GM21528 (cell line): ENCODE measurements at regions not wholly inside any gene's neighbourhood (a gene's known extent, or its start where the extent isn't known, plus 50 kb on each side); places are given as distances from the start of the nearest gene placed in this dataset.
"Not testable (repeated sequence)": the region's sequence is repeated elsewhere in the genome, so short reads cannot be mapped to it uniquely, and the experiment has no call there.

Source experiments
- ATAC-seq: cut with Tn5 transposase; IDR thresholded peaks from one replicate; pipeline ENCODE4 v1.9.1; 2021; ENCODE audit warnings: mild to moderate bottlenecking, moderate library complexity; ENCODE audit not compliant: unreplicated experiment, low FRiP score

DNA sequence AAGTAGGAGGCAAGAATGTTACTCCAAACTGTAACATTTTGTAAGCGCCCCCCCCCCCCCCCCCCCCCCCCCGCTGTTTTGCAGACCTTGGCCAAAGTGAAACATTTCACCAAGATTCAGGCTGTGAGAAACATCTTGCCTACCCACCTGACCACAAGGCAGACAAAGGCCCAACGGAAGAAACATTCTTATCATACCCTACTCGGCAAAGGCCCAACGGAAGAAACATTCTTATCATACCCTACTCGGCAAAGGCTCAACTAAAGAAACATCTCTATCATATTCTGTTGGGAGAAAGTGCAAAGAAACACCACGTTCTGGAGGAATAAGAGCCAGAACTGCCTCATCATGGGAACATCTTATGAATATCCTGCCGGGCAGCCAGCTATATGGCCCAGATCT lies 117.1 kb downstream of the JRKL start:
- ATAC-seq, result no peak

DNA sequence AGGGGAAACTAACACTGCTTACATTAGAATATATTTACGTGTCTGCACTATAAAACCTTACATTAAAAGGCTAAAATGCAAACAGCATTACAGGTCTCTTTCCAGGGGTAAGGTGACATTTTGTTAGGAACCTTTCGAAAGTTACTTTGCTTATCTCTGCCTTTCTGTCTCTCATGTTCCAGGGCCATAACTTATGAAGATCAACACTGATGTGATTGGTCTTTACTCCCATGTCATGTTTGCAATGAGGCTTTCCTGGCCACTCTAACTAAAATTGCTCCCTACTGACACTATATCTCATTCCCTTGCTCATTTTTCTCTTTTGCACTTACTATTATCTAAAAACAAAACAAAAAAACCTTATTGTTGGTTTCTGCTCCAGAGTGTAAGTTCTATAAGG lies 119.0 kb downstream of the JRKL start:
- ATAC-seq, result no peak

- no peak for ATAC-seq
Measured at GRCh38 chr11:96520939-96521338, 131.1 kb downstream of the JRKL start.

- no peak for ATAC-seq
Measured at GRCh38 chr11:96523656-96524055, 133.8 kb downstream of the JRKL start.

- ATAC-seq, result no peak
Measured at GRCh38 chr11:96524475-96524874, 134.7 kb downstream of the JRKL start.

DNA sequence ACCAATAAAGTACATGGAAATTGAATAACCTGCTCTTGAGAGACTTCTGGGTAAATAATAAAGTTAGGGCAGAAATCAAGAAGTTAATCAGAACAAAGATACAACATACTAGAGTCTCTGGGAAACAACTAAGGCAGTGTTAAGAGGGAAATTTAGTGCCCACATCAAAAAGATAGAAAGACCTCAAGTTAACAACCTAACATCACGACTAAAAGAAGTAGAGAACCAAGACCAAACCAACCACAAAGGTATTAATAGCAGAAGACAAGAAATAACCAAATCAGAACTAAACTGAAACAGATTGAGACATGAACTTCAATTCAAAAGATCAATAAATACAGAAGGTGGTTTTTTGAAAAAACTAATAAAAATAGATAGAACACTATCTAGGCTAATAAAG lies 140.7 kb downstream of the JRKL start:
- ATAC-seq, result no peak

DNA sequence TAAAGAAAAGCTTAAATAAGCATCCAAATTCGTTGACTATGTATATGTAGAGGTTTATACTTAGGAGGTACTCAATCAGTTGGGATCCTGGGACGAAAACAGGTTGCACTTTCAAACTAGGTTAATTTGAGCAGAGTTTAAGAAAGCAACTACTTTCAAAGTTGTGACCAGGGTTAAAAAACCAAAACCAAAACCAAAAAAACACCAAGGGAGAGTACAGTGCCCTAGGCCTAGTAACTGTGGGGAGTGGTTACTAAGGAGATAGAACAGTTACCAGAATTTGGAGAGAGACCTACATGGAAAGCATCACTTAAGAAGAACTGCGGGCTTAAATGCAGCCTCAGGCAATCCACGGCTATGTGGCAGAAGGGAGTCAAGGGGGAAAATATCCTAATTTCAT lies 148.3 kb downstream of the JRKL start:
- ATAC-seq, result peak; percentile 66

DNA sequence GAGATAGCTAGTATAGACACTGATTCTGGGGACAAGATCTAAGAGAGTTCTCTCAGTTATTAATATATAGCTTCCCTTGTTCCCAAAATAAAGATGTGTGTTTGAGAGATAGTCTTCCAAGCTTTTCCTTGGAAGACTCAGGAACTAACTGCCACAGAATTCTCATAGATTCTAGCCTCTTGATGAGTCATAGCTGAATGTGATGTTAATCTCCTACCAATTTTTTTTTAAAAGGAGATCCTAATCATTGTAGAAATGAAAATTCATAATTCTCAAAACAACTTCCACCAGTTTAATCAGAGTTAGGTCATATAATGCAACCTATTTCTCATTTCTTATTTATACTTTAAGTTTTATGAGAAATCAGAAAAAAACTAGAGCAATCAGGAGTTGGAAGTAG lies 148.8 kb downstream of the JRKL start:
- ATAC-seq, result no peak

DNA sequence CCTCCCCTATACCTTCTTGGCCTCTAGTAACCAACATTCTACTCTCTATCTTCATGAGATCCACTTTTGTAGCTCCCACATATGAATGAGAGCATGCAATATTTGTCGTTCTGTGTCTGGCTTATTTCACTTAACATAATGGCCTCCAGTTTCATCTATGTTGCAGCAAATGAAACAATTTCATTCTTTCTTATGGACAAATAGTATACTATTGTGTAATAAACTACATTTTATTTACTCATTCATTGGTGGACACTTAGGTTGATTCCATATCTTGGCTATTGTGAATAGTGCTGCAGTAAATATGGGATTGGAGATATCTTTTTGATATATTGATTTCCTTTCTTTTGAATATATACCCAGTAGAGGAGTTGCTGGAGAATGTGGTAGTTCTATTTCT lies 151.1 kb downstream of the JRKL start:
- no peak for ATAC-seq

DNA sequence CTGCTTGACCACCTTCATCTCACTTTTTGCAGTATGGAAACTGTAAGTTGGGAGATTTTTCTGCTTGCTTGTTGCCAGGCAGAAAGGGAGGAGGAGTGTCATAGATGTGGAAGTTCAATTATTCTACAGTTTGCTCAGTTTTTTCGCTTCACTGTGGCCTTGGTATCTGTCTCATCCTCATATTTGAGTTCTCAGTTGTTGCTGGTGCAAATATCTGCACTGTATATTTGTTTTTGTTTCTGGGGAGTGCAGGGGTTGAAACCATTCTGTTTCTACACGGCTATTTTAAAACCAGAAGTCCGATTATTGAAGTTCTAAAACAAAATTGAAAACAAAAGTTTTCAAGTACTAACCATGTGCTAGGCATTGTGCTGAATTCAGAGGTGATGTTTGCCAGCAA lies 153.4 kb downstream of the JRKL start:
- no peak for ATAC-seq

DNA sequence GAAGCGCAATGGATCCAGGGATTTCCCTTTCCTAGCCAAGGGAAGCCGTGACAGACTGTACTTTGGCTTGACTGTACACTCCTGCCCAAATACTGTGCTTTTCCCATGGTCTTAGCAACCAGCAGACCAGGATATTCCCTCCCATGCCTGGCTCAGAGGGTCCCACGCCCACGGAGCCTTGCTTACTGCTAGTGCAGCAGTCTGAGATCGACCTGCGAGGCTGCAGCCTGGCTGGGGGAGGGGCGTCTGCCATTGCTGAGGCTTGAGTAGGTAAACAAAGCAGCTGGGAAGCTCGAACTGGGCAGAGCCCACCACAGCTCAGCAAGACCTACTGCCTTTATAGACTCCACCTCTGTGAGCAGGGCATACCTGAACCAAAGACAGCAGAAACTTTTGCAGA lies 155.4 kb downstream of the JRKL start:
- ATAC-seq, result not testable (repeated sequence)

DNA sequence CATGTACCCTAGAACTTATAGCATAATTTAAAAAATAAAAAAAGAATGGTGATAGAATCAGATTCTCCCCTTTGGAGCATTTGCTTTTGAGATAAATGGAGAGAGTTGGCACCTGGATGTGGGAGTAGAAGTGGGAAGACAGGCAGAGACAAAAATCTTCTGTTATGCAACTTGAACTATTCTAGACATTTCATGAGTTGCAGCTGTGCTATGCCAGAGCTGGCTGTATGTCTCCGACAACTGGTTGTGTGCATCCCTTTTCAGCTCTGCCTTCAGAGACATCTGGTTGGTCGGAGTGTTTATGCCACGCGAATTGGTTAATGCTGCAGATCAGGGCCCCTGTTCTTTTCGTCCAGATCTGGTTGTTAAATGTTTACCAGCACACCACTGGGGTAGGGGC lies 161.3 kb downstream of the JRKL start:
- no peak for ATAC-seq

GRCh38 chr11:96554236-96554820 lies 164.5 kb downstream of the JRKL start:
- ATAC-seq, result no peak

DNA sequence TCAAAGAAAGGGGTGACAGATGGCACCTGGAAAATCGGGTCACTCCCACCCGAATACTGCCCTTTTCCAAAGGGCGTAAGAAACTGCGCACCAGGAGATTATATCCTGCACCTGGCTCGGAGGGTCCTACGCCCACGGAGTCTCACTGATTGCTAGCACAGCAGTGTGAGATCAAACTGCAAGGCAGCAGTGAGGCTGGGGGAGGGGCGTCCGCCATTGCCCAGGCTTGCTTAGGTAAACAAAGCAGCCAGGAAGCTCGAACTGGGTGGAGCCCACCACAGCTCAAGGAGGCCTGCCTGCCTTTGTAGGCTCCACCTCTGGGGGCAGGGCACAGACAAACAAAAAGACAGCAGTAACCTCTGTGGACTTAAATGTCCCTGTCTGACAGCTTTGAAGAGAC lies 166.0 kb downstream of the JRKL start:
- not testable (repeated sequence) for ATAC-seq

- not testable (repeated sequence) for ATAC-seq
Measured at GRCh38 chr11:96560727-96561126, 170.9 kb downstream of the JRKL start.

DNA sequence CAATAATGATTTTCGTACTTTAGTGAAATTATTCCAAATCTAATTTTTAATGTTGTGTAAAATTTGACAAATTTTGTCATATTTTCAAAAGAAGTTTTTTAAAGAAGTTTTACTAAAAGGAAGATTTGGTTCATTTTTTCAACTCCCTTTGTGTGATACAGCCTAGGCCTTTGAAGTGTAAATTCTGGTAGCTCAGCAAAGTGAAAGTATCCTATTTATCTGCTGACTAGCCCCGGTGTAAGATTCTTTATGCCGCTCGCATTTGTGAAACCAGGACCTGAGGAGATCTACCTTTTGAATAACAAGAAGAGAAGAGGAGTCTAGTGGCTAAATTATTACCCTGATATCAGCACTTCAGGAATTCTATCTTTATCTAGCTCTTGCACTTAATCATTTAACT lies 177.4 kb downstream of the JRKL start:
- ATAC-seq, result no peak

GRCh38 chr11:96567667-96568066 lies 177.9 kb downstream of the JRKL start:
- no peak for ATAC-seq

DNA sequence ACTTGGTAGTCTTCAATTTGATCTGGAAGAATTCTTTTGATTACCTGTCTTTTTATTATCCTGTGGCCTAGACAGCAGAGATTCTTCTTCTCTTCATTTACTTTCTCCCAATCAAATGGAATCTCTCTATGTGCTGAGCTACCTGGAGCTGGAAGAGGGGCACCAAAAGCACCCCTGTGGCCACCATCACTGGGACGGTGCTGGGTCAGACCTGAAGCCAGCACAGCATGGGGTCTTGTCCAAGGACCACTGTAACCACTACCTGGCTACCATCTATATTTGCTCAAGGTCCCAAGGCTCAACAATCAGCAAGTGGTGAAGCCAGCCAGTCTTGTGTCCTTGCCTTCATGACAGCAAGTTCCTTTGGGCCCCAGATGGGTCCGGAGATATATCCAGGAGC lies 186.6 kb downstream of the JRKL start:
- ATAC-seq, result no peak

GRCh38 chr11:96578379-96578778 lies 188.6 kb downstream of the JRKL start:
- ATAC-seq, result no peak

DNA sequence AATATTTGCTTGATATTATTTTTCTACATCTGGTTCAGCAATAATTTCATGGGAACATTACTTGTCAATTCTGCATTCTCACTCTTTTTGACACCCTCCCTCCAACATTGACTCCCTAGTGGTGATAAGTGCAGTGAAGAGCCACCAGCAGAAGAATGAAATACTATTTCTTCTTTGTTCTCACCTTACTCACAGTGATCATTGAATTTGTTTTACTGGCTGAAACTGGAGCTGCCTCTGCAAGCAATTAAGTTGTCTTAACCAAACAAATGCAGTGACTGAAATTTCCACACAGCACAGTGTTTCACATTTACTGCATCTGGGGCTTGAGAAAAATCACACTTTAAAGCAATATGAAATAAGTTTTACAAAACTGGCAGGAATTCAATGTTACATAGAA lies 189.8 kb downstream of the JRKL start:
- ATAC-seq, result no peak

- no peak for ATAC-seq
Measured at GRCh38 chr11:96580476-96581040, 190.7 kb downstream of the JRKL start.

DNA sequence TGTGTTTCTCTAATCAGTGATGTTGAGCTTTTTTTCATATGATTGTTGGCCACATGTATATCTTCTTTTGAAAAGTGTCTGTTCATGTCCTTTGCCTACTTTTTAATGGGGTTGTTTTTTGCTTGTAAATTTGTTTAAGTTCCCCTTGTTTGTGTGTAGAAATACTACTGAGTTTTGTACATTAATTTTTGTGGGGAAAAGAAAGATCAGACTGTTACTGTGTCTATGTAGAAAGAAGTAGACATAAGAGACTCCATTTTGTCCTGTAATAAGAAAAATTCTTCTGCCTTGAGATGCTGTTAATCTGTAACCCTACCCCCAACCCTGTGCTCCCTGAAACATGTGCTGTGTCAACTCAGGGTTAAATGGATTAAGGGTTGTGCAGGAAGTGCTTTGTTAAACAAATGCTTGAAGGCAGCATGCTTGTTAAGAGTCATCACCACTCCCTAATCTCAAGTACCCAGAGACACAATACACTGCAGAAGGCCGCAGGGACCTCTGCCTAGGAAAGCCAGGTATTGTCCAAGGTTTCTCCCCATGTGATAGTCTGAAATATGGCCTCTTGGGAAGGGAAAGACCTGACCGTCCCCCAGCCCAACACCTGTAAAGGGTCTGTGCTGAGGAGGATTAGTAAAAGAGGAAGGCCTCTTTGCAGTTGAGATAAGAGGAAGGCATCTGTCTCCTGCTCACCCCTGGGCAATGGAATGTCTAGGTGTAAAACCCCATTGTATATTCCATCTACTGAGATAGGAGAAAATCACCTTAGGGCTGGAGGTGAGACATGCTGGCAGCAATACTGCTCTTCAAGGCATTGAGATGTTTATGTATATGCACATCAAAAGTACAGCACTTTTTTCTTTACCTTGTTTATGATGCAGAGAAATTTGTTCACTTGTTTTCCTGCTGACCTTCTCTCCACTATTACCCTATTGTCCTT lies 196.4 kb downstream of the JRKL start:
- ATAC-seq, result not testable (repeated sequence)
